ENCODE measurements at regions not wholly inside any gene's neighbourhood (a gene's known extent, or its start where the extent isn't known, plus 50 kb on each side); places are given as distances from the start of the nearest gene placed in this dataset.

- no peak overlapping the region for H3K4me3 ChIP-seq
- no peaks in the 10 kb centered on the region for H3K9me3 ChIP-seq (replicated peaks in 1 of 3)
- intact Hi-C loops (cut with DNase I) = no loop called here
- TF ChIP-seq, protein P1, sequence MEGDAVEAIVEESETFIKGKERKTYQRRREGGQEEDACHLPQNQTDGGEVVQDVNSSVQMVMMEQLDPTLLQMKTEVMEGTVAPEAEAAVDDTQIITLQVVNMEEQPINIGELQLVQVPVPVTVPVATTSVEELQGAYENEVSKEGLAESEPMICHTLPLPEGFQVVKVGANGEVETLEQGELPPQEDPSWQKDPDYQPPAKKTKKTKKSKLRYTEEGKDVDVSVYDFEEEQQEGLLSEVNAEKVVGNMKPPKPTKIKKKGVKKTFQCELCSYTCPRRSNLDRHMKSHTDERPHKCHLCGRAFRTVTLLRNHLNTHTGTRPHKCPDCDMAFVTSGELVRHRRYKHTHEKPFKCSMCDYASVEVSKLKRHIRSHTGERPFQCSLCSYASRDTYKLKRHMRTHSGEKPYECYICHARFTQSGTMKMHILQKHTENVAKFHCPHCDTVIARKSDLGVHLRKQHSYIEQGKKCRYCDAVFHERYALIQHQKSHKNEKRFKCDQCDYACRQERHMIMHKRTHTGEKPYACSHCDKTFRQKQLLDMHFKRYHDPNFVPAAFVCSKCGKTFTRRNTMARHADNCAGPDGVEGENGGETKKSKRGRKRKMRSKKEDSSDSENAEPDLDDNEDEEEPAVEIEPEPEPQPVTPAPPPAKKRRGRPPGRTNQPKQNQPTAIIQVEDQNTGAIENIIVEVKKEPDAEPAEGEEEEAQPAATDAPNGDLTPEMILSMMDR (IDR thresholded peaks at IDR 0.05) = no peak
- TF ChIP-seq POLR2A (IDR thresholded peaks at IDR 0.05) = no peak
- no peaks in the 10 kb centered on the region for H3K27me3 ChIP-seq
- H3K27ac ChIP-seq = no peak overlapping the region
- WGBS, 4 donors = 95 to 97% (median 96%) methylated on average over 14 of the region's 14 CpGs
- H3K4me1 ChIP-seq (replicated peaks in 1 of 2) = no peaks in the 10 kb centered on the region
- no peaks in the 10 kb centered on the region for H3K36me3 ChIP-seq (replicated peaks in 1 of 2)
- no peak for DNase-seq
Observed at GRCh38 chrX:816411-816810, 185.8 kb downstream of the SHOX start.

DNA sequence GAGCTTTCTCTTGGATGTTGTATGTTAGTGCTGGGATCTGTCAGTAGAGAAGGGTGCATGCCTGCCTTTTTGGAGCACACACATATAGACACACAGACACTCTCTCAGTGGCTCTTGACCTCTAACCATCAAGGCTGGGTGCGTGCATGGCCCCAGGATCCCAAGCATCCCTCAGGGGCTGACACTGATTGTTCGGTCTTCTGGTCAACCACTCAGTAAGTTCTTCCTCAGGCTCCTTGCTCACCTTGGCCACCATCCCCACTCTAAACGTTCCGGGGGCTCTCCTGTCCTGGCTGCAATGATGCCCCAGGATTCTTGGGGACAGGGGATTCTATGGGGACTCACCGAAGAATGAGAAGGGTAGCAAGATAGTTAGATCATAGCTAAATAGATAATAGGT, 179.6 kb downstream of the SHOX start:
- Histone ChIP-seq H3K9me3 (replicated peaks in 1 of 3) (no peaks in the 10 kb centered on the region), H3K4me1 (replicated peaks in 1 of 2) (no peaks in the 10 kb centered on the region), H3K27me3 (no peaks in the 10 kb centered on the region), H3K4me3 (no peak overlapping the region), H3K27ac (no peak overlapping the region), H3K36me3 (replicated peaks in 1 of 2) (no peaks in the 10 kb centered on the region)
- intact Hi-C loops (cut with DNase I) = no loop called here
- WGBS, 4 donors = 72 to 89% (median 80%) methylated on average over 5 of the region's 5 CpGs
- TF ChIP-seq, protein P1 (IDR thresholded peaks at IDR 0.05) = no peak
- TF ChIP-seq POLR2A (IDR thresholded peaks at IDR 0.05) = no peak
- DNase-seq = no peak

- H3K4me3 ChIP-seq = no peak overlapping the region
- intact Hi-C loops (cut with DNase I) = no loop called here
Observed at GRCh38 chrX:809081-809480, 178.5 kb downstream of the SHOX start.

DNA sequence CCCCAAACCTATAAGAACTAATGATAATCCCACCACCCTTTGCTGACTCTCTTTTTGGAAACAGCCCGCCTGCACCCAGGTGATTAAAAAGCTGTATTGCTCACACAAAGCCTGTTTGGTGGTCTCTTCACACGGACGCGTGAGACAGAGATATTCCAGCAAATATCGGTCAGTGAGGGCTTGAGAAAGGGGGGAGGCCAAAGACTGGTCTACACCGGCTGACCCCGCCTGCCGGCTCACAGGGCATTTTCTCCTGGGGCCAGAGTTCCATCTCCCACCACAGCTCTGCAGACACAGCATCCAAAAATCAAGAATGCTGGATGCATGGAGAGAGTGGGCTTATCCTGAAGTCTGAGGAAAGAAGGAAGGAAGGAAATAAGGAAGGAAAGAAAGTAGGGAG, 176.0 kb downstream of the SHOX start:
- H3K27me3 ChIP-seq = no peaks in the 10 kb centered on the region
- no peak overlapping the region for H3K27ac ChIP-seq
- no peak for TF ChIP-seq POLR2A (IDR thresholded peaks at IDR 0.05)
- TF ChIP-seq, protein P1 (IDR thresholded peaks at IDR 0.05) = no peak
- H3K4me3 ChIP-seq = no peak overlapping the region
- no peaks in the 10 kb centered on the region for H3K4me1 ChIP-seq (replicated peaks in 1 of 2)
- intact Hi-C loops (cut with DNase I) = no loop called here
- WGBS, 4 donors = 84 to 90% (median 88%) methylated on average over 5 to 8 of the region's 8 CpGs
- no peaks in the 10 kb centered on the region for H3K9me3 ChIP-seq (replicated peaks in 1 of 3)
- no peak for DNase-seq
- no peaks in the 10 kb centered on the region for H3K36me3 ChIP-seq (replicated peaks in 1 of 2)

More at GRCh38 chrX:809081-809480, 178.5 kb downstream of the SHOX start:
- H3K27me3 ChIP-seq = no peaks in the 10 kb centered on the region
- no peaks in the 10 kb centered on the region for H3K4me1 ChIP-seq (replicated peaks in 1 of 2)
- no peaks in the 10 kb centered on the region for H3K9me3 ChIP-seq (replicated peaks in 1 of 3)
- DNase-seq = no peak
- WGBS, 4 donors = 86 to 93% (median 86%) methylated on average over 11 of the region's 11 CpGs
- no peaks in the 10 kb centered on the region for H3K36me3 ChIP-seq (replicated peaks in 1 of 2)
- TF ChIP-seq, protein P1 (IDR thresholded peaks at IDR 0.05) = no peak
- TF ChIP-seq POLR2A (IDR thresholded peaks at IDR 0.05) = no peak
- no peak overlapping the region for H3K27ac ChIP-seq

Measured in adrenal gland (tissue), 9 donors.